HFFc6 (cell line): ENCODE measurements at regions not wholly inside any gene's neighbourhood (a gene's known extent, or its start where the extent isn't known, plus 50 kb on each side); places are given as distances from the start of the nearest gene placed in this dataset.

ENCODE experiments used
- DNase-seq: peaks from one replicate; pipeline ENCODE4 v3.0.0-alpha.2; 2018
- H3K27ac Mint-ChIP-seq: 2 replicates; pipeline ENCODE4 v1.8.0; 2020; ENCODE audit warnings: mild to moderate bottlenecking, mixed read lengths
- H3K27me3 Mint-ChIP-seq: 2 replicates; pipeline ENCODE4 v1.8.0; 2021; ENCODE audit warnings: mild to moderate bottlenecking, moderate library complexity, mixed read lengths; ENCODE audit not compliant: insufficient read depth
- H3K36me3 Mint-ChIP-seq: 2 replicates; pipeline ENCODE4 v1.8.0; 2021; ENCODE audit warnings: low read depth, mixed read lengths
- H3K4me1 Mint-ChIP-seq: 2 replicates; pipeline ENCODE4 v1.8.0; 2020; ENCODE audit warnings: low read depth, mixed read lengths
- H3K4me3 Mint-ChIP-seq: 2 replicates; pipeline ENCODE4 v1.8.0; 2020; ENCODE audit warnings: mild to moderate bottlenecking, moderate library complexity, mixed read lengths
- H3K9me3 Mint-ChIP-seq: 2 replicates; pipeline ENCODE4 v1.8.0; 2020; ENCODE audit warnings: mild to moderate bottlenecking, mixed read lengths
- CTCF ChIP-seq: fragments of 200-600 bp; sonication (generic); IDR thresholded peaks from 2 replicates; pipeline ENCODE4 v1.5.0; 2021; ENCODE audit warnings: antibody characterized with exemption, mild to moderate bottlenecking

GRCh38 chr2:242032780-242033656 lies 163.5 kb downstream of the RTP5 start:
- TF ChIP-seq CTCF = no peak
- H3K4me3 Mint-ChIP-seq = no peak overlapping the region
- H3K36me3 Mint-ChIP-seq = no peaks in the 10 kb centered on the region
- H3K27ac Mint-ChIP-seq = no peak overlapping the region
- H3K9me3 Mint-ChIP-seq = no peaks in the 10 kb centered on the region
- peaks cover 82% of the 10 kb centered on the region for H3K27me3 Mint-ChIP-seq
- no peak for DNase-seq
- H3K4me1 Mint-ChIP-seq = peaks cover 15% of the 10 kb centered on the region

- Mint-ChIP-seq H3K36me3 (no peaks in the 10 kb centered on the region), H3K27ac (no peak overlapping the region), H3K27me3 (peaks cover 80% of the 10 kb centered on the region), H3K9me3 (no peaks in the 10 kb centered on the region), H3K4me3 (no peak overlapping the region), H3K4me1 (peaks cover 15% of the 10 kb centered on the region)
- no peak for TF ChIP-seq CTCF
- no peak for DNase-seq
Observed at GRCh38 chr2:242034138-242034537, 164.6 kb downstream of the RTP5 start.

- no peak overlapping the region for H3K4me3 Mint-ChIP-seq
- no peak for TF ChIP-seq CTCF
- DNase-seq = no peak
- no peak overlapping the region for H3K27ac Mint-ChIP-seq
- H3K36me3 Mint-ChIP-seq = no peaks in the 10 kb centered on the region
- peaks cover 15% of the 10 kb centered on the region for H3K4me1 Mint-ChIP-seq
- peaks cover 72% of the 10 kb centered on the region for H3K27me3 Mint-ChIP-seq
- no peaks in the 10 kb centered on the region for H3K9me3 Mint-ChIP-seq
Observed at GRCh38 chr2:242034996-242035814, 165.7 kb downstream of the RTP5 start.

GRCh38 chr2:242035858-242036652 lies 166.5 kb downstream of the RTP5 start:
- H3K9me3 Mint-ChIP-seq = no peaks in the 10 kb centered on the region
- TF ChIP-seq CTCF = no peak
- H3K36me3 Mint-ChIP-seq = no peaks in the 10 kb centered on the region
- H3K4me3 Mint-ChIP-seq = no peak overlapping the region
- no peak overlapping the region for H3K27ac Mint-ChIP-seq
- peaks cover 64% of the 10 kb centered on the region for H3K27me3 Mint-ChIP-seq
- peaks cover 12% of the 10 kb centered on the region for H3K4me1 Mint-ChIP-seq
- no peak for DNase-seq

- no peak for TF ChIP-seq CTCF
- Mint-ChIP-seq H3K9me3 (no peaks in the 10 kb centered on the region), H3K4me3 (no peak overlapping the region), H3K36me3 (no peaks in the 10 kb centered on the region; the same call in 1 of the 2 replicates), H3K27ac (no peak overlapping the region), H3K27me3 (peaks cover 58% of the 10 kb centered on the region), H3K4me1 (peaks cover 7% of the 10 kb centered on the region)
- no peak for DNase-seq
Observed at GRCh38 chr2:242036653-242036950, 167.1 kb downstream of the RTP5 start.
